K562 (cell line): ENCODE measurements at regions not wholly inside any gene's neighbourhood (a gene's known extent, or its start where the extent isn't known, plus 50 kb on each side); places are given as distances from the start of the nearest gene placed in this dataset.

Experiments
- CEBPB ChIP-seq: fragments of 450-650 bp; IDR thresholded peaks from 2 replicates; pipeline ENCODE4 v1.6.1; 2016; ENCODE audit warnings: missing genetic modification characterization, missing compliant biosample characterization
- CHD4 ChIP-seq: fragments of 200-600 bp; sonication (generic); IDR thresholded peaks from 3 replicates; pipeline ENCODE4 v1.6.1; 2012; ENCODE audit warnings: low read depth, mild to moderate bottlenecking, mixed read lengths, low read length, inconsistent platforms; ENCODE audit not compliant: insufficient read depth, insufficient replicate concordance, poor library complexity, severe bottlenecking
- CREM ChIP-seq: IDR thresholded peaks from 2 replicates; pipeline ENCODE4 v1.6.1; 2014; ENCODE audit warnings: antibody characterized with exemption, low read depth
- FOXM1 ChIP-seq, 2 experiments: fragments of 450-650 bp in 1 of 2; sonication (generic) in 1 of 2; formaldehyde crosslinking in 1 of 2; IDR thresholded peaks; 2 replicates each; pipeline versions ENCODE4 v1.6.1 to v1.9.0; 2017 to 2022; ENCODE audit warnings: low read depth in 2 of 2, mild to moderate bottlenecking in 2 of 2, missing genetic modification reagents in 1 of 2, moderate library complexity in 1 of 2
- SRSF9 ChIP-seq: fragments of 200-400 bp; formaldehyde crosslinking; IDR thresholded peaks from 2 replicates; pipeline ENCODE4 v1.6.1; 2017; ENCODE audit warnings: low read depth, low read length, borderline replicate concordance
- ZC3H4 ChIP-seq: sonication (generic); formaldehyde crosslinking; IDR thresholded peaks from 2 replicates; pipeline ENCODE4 v1.9.0; 2021; ENCODE audit warnings: missing genetic modification reagents, borderline replicate concordance
- ZNF175 ChIP-seq: fragments of 200-800 bp; sonication (Bioruptor generic); IDR thresholded peaks from 2 replicates; pipeline ENCODE4 v1.6.1; 2016; ENCODE audit warnings: low read depth, mild to moderate bottlenecking, missing genetic modification characterization, missing compliant biosample characterization
- TF ChIP-seq, protein P1 (sequence below), 2 experiments: fragments of 450-650 bp; IDR thresholded peaks; 2 replicates each; pipeline ENCODE4 v1.6.1; 2016
- TF ChIP-seq, protein P2 (sequence below): fragments of 250-450 bp; sonication (Bioruptor Pico); IDR thresholded peaks from 2 replicates; pipeline ENCODE4 v1.8.0; 2021; ENCODE audit warnings: moderate library complexity, mild to moderate bottlenecking, inconsistent platforms

DNA sequence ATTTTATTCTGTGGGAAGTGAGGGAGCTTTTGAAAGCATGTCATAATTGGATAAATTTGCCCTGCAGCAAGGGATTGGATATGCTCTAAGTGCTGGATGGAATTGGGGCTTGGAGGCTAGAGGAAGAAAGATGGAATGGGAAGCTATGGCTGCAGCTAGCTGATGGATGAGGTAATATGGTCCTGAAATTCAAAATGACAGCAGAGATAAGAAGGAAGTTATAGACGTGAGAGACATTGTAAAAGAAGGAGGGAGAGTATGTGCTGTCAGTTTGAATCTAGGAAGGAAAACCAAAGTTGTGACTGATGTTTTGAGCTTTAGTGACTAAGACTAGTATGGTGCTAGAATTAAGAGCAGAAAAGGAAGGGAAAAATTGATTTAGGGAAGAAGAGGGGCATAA lies 299.9 kb upstream of the SPAG17 start (continued):
- TF ChIP-seq FOXM1 (IDR thresholded peaks at IDR 0.05; ENCODE audit: low read depth) = no peak
- no peak for TF ChIP-seq FOXM1 (CRISPR knock-in tag; IDR thresholded peaks at IDR 0.05; ENCODE audit: low read depth)
- no peak for TF ChIP-seq CEBPB (tag)
- no peak for TF ChIP-seq ZNF175 (CRISPR knock-in tag)
- TF ChIP-seq, protein P1, sequence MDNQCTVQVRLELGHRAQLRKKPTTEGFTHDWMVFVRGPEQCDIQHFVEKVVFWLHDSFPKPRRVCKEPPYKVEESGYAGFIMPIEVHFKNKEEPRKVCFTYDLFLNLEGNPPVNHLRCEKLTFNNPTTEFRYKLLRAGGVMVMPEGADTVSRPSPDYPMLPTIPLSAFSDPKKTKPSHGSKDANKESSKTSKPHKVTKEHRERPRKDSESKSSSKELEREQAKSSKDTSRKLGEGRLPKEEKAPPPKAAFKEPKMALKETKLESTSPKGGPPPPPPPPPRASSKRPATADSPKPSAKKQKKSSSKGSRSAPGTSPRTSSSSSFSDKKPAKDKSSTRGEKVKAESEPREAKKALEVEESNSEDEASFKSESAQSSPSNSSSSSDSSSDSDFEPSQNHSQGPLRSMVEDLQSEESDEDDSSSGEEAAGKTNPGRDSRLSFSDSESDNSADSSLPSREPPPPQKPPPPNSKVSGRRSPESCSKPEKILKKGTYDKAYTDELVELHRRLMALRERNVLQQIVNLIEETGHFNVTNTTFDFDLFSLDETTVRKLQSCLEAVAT (IDR thresholded peaks at IDR 0.05) = no peak
- no peak for TF ChIP-seq CREM
- no peak for TF ChIP-seq ZC3H4 (CRISPR knock-in tag)
- TF ChIP-seq SRSF9 = no peak
- TF ChIP-seq, protein P2, sequence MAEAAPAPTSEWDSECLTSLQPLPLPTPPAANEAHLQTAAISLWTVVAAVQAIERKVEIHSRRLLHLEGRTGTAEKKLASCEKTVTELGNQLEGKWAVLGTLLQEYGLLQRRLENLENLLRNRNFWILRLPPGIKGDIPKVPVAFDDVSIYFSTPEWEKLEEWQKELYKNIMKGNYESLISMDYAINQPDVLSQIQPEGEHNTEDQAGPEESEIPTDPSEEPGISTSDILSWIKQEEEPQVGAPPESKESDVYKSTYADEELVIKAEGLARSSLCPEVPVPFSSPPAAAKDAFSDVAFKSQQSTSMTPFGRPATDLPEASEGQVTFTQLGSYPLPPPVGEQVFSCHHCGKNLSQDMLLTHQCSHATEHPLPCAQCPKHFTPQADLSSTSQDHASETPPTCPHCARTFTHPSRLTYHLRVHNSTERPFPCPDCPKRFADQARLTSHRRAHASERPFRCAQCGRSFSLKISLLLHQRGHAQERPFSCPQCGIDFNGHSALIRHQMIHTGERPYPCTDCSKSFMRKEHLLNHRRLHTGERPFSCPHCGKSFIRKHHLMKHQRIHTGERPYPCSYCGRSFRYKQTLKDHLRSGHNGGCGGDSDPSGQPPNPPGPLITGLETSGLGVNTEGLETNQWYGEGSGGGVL (CRISPR knock-in tag) = no peak
- no peak for TF ChIP-seq CHD4
